ENCODE measurements at regions not wholly inside any gene's neighbourhood (a gene's known extent, or its start where the extent isn't known, plus 50 kb on each side); places are given as distances from the start of the nearest gene placed in this dataset.

DNA sequence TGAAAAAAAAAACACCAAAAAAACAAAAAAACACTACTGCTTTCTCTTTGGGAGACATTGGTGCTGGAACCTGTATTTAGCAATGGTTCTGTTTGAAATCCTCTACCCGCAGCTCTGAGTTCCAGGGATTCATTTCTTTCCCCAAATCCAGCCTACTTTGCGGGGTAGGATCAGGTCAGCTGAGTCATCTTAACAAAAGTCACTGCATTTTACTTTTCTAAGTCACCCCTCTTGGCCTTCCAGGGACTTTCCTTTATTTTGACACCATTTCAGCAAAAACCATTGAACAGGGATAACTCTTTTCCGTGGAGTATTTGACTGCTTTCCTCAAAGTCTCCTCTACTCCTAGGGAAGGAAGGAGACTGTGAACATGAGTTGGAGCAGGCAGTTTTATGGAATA, 837.6 kb downstream of the MAFB start:
- Histone ChIP-seq H3K27me3 (ENCODE audit: insufficient read depth) (no peaks in the 10 kb centered on the region), H3F3A (replicated peaks; ENCODE audit: low read depth) (no peaks in the 10 kb centered on the region), H3K27ac (ENCODE audit: low read depth) (no peak overlapping the region), H3K4me3 (no peak overlapping the region), H3K79me2 (replicated peaks; ENCODE audit: insufficient read depth) (no peaks in the 10 kb centered on the region), H3K36me3 (ENCODE audit: insufficient read depth) (no peaks in the 10 kb centered on the region), H3K9me2 (ENCODE audit: insufficient read depth) (0 out of 2 replicates have a peak, but pooled peaks cover 13% of the 10 kb centered on the region), H3K4me2 (no peak overlapping the region), H3K4me1 (ENCODE audit: insufficient read depth) (no peaks in the 10 kb centered on the region; the same call in 1 of the 2 replicates), H4K20me1 (replicated peaks; ENCODE audit: insufficient read depth) (no peaks in the 10 kb centered on the region), H2AFZ (no peak overlapping the region)
- peaks cover 7% of the 10 kb centered on the region for H3K27me3 Mint-ChIP-seq (ENCODE audit: insufficient read depth, low read depth, poor library complexity)
- no peak overlapping the region for H3K4me3 Mint-ChIP-seq
- TF ChIP-seq JUNB (IDR thresholded peaks at IDR 0.05; ENCODE audit: unreplicated experiment), result no peak
- no peak for TF ChIP-seq EZH2phosphoT487 (IDR thresholded peaks at IDR 0.05; ENCODE audit: unreplicated experiment)
- TF ChIP-seq ZNF462 (CRISPR knock-in tag; IDR thresholded peaks at IDR 0.05), result no peak
- TF ChIP-seq CREB1 (CRISPR knock-in tag; IDR thresholded peaks at IDR 0.05; ENCODE audit: low read depth), result no peak
- TF ChIP-seq ZNF114 (CRISPR knock-in tag; IDR thresholded peaks at IDR 0.05), result no peak
- no peak for TF ChIP-seq ZNF331 (CRISPR knock-in tag; IDR thresholded peaks at IDR 0.05; ENCODE audit: low read depth)
- TF ChIP-seq NANOG (IDR thresholded peaks at IDR 0.05; ENCODE audit: borderline replicate concordance), result no peak
- TF ChIP-seq POLR2AphosphoS5 (IDR thresholded peaks at IDR 0.05; ENCODE audit: low read depth), result no peak
- TF ChIP-seq, protein P1, sequence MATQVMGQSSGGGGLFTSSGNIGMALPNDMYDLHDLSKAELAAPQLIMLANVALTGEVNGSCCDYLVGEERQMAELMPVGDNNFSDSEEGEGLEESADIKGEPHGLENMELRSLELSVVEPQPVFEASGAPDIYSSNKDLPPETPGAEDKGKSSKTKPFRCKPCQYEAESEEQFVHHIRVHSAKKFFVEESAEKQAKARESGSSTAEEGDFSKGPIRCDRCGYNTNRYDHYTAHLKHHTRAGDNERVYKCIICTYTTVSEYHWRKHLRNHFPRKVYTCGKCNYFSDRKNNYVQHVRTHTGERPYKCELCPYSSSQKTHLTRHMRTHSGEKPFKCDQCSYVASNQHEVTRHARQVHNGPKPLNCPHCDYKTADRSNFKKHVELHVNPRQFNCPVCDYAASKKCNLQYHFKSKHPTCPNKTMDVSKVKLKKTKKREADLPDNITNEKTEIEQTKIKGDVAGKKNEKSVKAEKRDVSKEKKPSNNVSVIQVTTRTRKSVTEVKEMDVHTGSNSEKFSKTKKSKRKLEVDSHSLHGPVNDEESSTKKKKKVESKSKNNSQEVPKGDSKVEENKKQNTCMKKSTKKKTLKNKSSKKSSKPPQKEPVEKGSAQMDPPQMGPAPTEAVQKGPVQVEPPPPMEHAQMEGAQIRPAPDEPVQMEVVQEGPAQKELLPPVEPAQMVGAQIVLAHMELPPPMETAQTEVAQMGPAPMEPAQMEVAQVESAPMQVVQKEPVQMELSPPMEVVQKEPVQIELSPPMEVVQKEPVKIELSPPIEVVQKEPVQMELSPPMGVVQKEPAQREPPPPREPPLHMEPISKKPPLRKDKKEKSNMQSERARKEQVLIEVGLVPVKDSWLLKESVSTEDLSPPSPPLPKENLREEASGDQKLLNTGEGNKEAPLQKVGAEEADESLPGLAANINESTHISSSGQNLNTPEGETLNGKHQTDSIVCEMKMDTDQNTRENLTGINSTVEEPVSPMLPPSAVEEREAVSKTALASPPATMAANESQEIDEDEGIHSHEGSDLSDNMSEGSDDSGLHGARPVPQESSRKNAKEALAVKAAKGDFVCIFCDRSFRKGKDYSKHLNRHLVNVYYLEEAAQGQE (IDR thresholded peaks at IDR 0.05; ENCODE audit: unreplicated experiment), result no peak
- no peak for TF ChIP-seq EZH2 (IDR thresholded peaks at IDR 0.05; ENCODE audit: low read depth, unreplicated experiment)
- TF ChIP-seq, protein P2, sequence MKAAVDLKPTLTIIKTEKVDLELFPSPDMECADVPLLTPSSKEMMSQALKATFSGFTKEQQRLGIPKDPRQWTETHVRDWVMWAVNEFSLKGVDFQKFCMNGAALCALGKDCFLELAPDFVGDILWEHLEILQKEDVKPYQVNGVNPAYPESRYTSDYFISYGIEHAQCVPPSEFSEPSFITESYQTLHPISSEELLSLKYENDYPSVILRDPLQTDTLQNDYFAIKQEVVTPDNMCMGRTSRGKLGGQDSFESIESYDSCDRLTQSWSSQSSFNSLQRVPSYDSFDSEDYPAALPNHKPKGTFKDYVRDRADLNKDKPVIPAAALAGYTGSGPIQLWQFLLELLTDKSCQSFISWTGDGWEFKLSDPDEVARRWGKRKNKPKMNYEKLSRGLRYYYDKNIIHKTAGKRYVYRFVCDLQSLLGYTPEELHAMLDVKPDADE (IDR thresholded peaks at IDR 0.05), result no peak
- no peak for TF ChIP-seq CTCF (conservative IDR thresholded peaks at IDR 0.05; ENCODE audit: low read depth in 2 of 2)
- TF ChIP-seq STAT1 (IDR thresholded peaks at IDR 0.05; ENCODE audit: unreplicated experiment), result no peak
- no peak for ATAC-seq
- DNase-seq (ENCODE audit: low spot score), result no peak
- H3K36me3 Mint-ChIP-seq (ENCODE audit: low read depth), result no peaks in the 10 kb centered on the region
- H3K27ac Mint-ChIP-seq, result no peak overlapping the region
- no peaks in the 10 kb centered on the region for H3K9me3 Mint-ChIP-seq
- peaks cover 16% of the 10 kb centered on the region for H3K4me1 Mint-ChIP-seq
